K562 (cell line): ENCODE measurements at regions not wholly inside any gene's neighbourhood (a gene's known extent, or its start where the extent isn't known, plus 50 kb on each side); places are given as distances from the start of the nearest gene placed in this dataset.

Experiments used
- ATAC-seq: fragments of 200-7000 bp; cut with Tn5 transposase; 3 replicates; pipeline ENCODE4 v1.9.1; 2020; ENCODE audit warnings: moderate library complexity
- BruUV-seq: library from RNA; stranded (reverse); fragments of 400-500 nt; replicated peaks from 2 replicates; lab custom pipeline; 2021; lab: Mats Ljungman, UMichigan
- CTCF ChIA-PET: fragments of 300-600 bp; formaldehyde crosslinking; extraction: SDS; loops from one replicate; lab custom pipeline; 2021; ENCODE audit warnings: low intra/inter-chr PET ratio; lab: Yijun Ruan, JAX
- POLR2A ChIA-PET: fragments of 300-600, 350-650 bp; sonication (Branson Sonifier 250); formaldehyde crosslinking; extraction: SDS; loops from one replicate; lab custom pipeline; 2021; ENCODE audit warnings: antibody characterized with exemption, inconsistent platforms; lab: Yijun Ruan, JAX
- DNase-seq, 4 experiments: peaks; one replicate each; pipeline versions ENCODE4 v3.0.0 to v3.0.0-alpha.2; 2011 to 2018; ENCODE audit warnings: low spot score in 3 of 4, mixed read lengths in 3 of 4; ENCODE audit errors: extremely low read depth in 1 of 4
- FAIRE-seq: peaks from 2 replicates; lab custom pipeline; 2011; peaks lifted over from hg19 to GRCh38; lab: Jason Lieb, UNC
- H2AFZ ChIP-seq: 2 replicates; pipeline ENCODE4 v1.6.0; 2011; ENCODE audit warnings: low read depth, low read length, control low read depth, inconsistent platforms
- H3K27ac ChIP-seq: fragments of 200-600 bp; 3 replicates; pipeline ENCODE4 v1.8.0; 2011; ENCODE audit warnings: low read depth, mild to moderate bottlenecking, control low read depth, inconsistent platforms, low read length, moderate library complexity, mixed read lengths; ENCODE audit errors: extremely low read depth
- H3K27me3 ChIP-seq, 2 experiments: fragments of 300-600 bp in 1 of 2; 2 replicates in 1 of 2; 3 replicates in 1 of 2; pipeline versions ENCODE4 v1.6.0 to v1.8.0; 2011; ENCODE audit warnings: inconsistent platforms in 2 of 2, low read length in 2 of 2, mild to moderate bottlenecking in 1 of 2, mixed read lengths in 1 of 2, moderate library complexity in 1 of 2; ENCODE audit not compliant: control insufficient read depth in 2 of 2, insufficient read depth in 2 of 2
- H3K36me3 ChIP-seq: fragments of 300-600 bp; 3 replicates; pipeline ENCODE4 v1.8.0; 2011; ENCODE audit warnings: mild to moderate bottlenecking, low read length, inconsistent platforms; ENCODE audit not compliant: control insufficient read depth, insufficient read depth
- H3K4me1 ChIP-seq, 2 experiments: fragments of 200-600 bp in 1 of 2; replicated peaks in 1 of 2; 2 replicates in 1 of 2; 3 replicates in 1 of 2; pipeline versions ENCODE4 v1.5.1 to v1.8.0; 2011; ENCODE audit warnings: inconsistent platforms in 2 of 2, low read length in 2 of 2, mild to moderate bottlenecking in 1 of 2, mixed read lengths in 1 of 2, moderate library complexity in 1 of 2; ENCODE audit not compliant: control insufficient read depth in 2 of 2, insufficient read depth in 2 of 2
- H3K4me2 ChIP-seq: 2 replicates; pipeline ENCODE4 v1.6.1; 2011; ENCODE audit warnings: low read length, control low read depth, inconsistent platforms, mixed read lengths; ENCODE audit not compliant: insufficient read depth
- H3K4me3 ChIP-seq: fragments of 200-600 bp; sonication (generic), shearing (Covaris generic); 2 replicates; pipeline ENCODE4 v1.5.1; 2016; ENCODE audit warnings: control low read depth, inconsistent platforms
- H3K79me2 ChIP-seq: fragments of 200-600 bp; 3 replicates; pipeline ENCODE4 v1.8.0; 2011; ENCODE audit warnings: low read length, inconsistent platforms; ENCODE audit not compliant: control insufficient read depth, insufficient read depth
- H3K9ac ChIP-seq, 2 experiments: 2 replicates each; pipeline versions ENCODE4 v1.6.0 to v1.6.1; 2011; ENCODE audit warnings: low read depth in 2 of 2, low read length in 2 of 2, control low read depth in 1 of 2, inconsistent platforms in 1 of 2, mild to moderate bottlenecking in 1 of 2, mixed read lengths in 1 of 2; ENCODE audit not compliant: insufficient read depth in 1 of 2
- H3K9me1 ChIP-seq: one replicate; pipeline ENCODE4 v1.6.0; 2011; ENCODE audit warnings: inconsistent platforms, mild to moderate bottlenecking, low read length, moderate library complexity; ENCODE audit not compliant: control insufficient read depth, insufficient read depth
- H3K9me3 ChIP-seq: replicated peaks from 2 replicates; pipeline ENCODE4 v1.5.1; 2011; ENCODE audit warnings: low read depth, low read length, inconsistent platforms; ENCODE audit not compliant: control insufficient read depth, insufficient read depth
- H4K20me1 ChIP-seq: replicated peaks from 2 replicates; pipeline ENCODE4 v1.6.1; 2011; ENCODE audit warnings: low read length, inconsistent platforms, mixed read lengths; ENCODE audit not compliant: control insufficient read depth, insufficient read depth
- ETV1 ChIP-seq: fragments of 450-650 bp; conservative IDR thresholded peaks from 2 replicates; pipeline ENCODE4 v1.6.1; 2016; ENCODE audit warnings: missing genetic modification characterization, control low read depth, low read depth, missing compliant biosample characterization
- HCFC1 ChIP-seq: IDR thresholded peaks from 2 replicates; pipeline ENCODE4 v1.6.1; 2012; ENCODE audit warnings: low read depth, low read length, improper control_type of control experiment
- HMGN3 ChIP-seq: IDR thresholded peaks from 2 replicates; pipeline ENCODE4 v1.6.1; 2011; ENCODE audit warnings: borderline replicate concordance, low read depth, mild to moderate bottlenecking, mixed read lengths, low read length; ENCODE audit not compliant: insufficient read length; ENCODE audit errors: extremely low read depth
- PCBP2 ChIP-seq: fragments of 200-400 bp; formaldehyde crosslinking; IDR thresholded peaks from 2 replicates; pipeline ENCODE4 v1.6.1; 2018; ENCODE audit warnings: low read length, low read depth, mild to moderate bottlenecking, moderate library complexity; ENCODE audit not compliant: poor library complexity, severe bottlenecking
- POLR2AphosphoS2 ChIP-seq: IDR thresholded peaks from 2 replicates; pipeline ENCODE4 v1.6.1; 2012; ENCODE audit warnings: low read length, improper control_type of control experiment
- RCOR1 ChIP-seq, 2 experiments: IDR thresholded peaks; 2 replicates each; pipeline ENCODE4 v1.6.1; 2012; ENCODE audit warnings: low read depth in 2 of 2, low read length in 2 of 2, borderline replicate concordance in 1 of 2, improper control_type of control experiment in 1 of 2
- SIRT6 ChIP-seq: IDR thresholded peaks from one replicate; pipeline ENCODE4 v1.6.1; 2012; ENCODE audit warnings: low read depth, mild to moderate bottlenecking, control low read depth, inconsistent platforms, low read length, moderate library complexity
- SRSF3 ChIP-seq: fragments of 200-400 bp; formaldehyde crosslinking; IDR thresholded peaks from 2 replicates; pipeline ENCODE4 v1.6.1; 2016; ENCODE audit warnings: mild to moderate bottlenecking, low read length, moderate library complexity; ENCODE audit not compliant: insufficient read depth
- in situ Hi-C: fragments of 300-500 bp; cut with MboI; formaldehyde crosslinking; loops from 4 replicates; pipeline ENCODE4 v1.15.0; 2018; ENCODE audit warnings: inconsistent platforms, mixed read lengths
- intact Hi-C: fragments of 100-400 bp; cut with micrococcal nuclease; formaldehyde crosslinking; loops from 2 replicates; pipeline ENCODE4 v1.14.2; 2022
- TF ChIP-seq, protein P1 (sequence below): fragments of 450-650 bp; formaldehyde crosslinking; IDR thresholded peaks from 2 replicates; pipeline ENCODE4 v1.4.0; 2020; ENCODE audit warnings: mild to moderate bottlenecking, moderate library complexity
- TF ChIP-seq, protein P2 (sequence below): fragments of 450-650 bp; formaldehyde crosslinking; conservative IDR thresholded peaks from 2 replicates; pipeline ENCODE4 v1.4.0; 2022; ENCODE audit warnings: mild to moderate bottlenecking, missing genetic modification characterization
- TF ChIP-seq, protein P3 (sequence below): fragments of 250-450 bp; sonication (Bioruptor Pico); IDR thresholded peaks from 2 replicates; pipeline ENCODE4 v1.6.1; 2021; ENCODE audit warnings: mild to moderate bottlenecking

DNA sequence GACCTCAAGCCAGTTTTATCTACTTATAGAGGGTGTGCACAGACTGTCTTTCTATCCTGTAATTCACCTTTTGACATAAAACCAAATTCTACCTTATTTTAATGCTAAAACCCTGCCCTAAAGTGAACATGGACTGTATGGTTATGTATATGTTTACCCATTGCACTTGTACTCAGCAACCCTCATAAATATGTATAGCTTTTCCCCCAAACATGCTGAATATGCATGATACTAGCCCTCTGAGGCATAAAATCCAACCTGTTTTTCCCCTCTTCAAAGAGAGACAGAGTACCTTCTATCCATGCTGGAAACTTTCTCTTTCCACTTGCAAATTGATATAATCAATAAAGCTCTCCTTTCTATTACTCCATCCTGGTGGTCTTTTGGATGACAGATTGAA is 267.9 kb upstream of the BMP2 start:
- Histone ChIP-seq H4K20me1 (no peaks in the 10 kb centered on the region), H3K79me2 (no peaks in the 10 kb centered on the region), H3K4me3 (no peak overlapping the region), H3K27ac (no peak overlapping the region), H3K27me3 (no peaks in the 10 kb centered on the region), H3K36me3 (no peaks in the 10 kb centered on the region), H3K9ac (no peak overlapping the region)
- in situ Hi-C loops: no loop called here
- CTCF ChIA-PET: no interaction called here
- ATAC-seq: no peak
- no peak for TF ChIP-seq HCFC1
- TF ChIP-seq, protein P1, sequence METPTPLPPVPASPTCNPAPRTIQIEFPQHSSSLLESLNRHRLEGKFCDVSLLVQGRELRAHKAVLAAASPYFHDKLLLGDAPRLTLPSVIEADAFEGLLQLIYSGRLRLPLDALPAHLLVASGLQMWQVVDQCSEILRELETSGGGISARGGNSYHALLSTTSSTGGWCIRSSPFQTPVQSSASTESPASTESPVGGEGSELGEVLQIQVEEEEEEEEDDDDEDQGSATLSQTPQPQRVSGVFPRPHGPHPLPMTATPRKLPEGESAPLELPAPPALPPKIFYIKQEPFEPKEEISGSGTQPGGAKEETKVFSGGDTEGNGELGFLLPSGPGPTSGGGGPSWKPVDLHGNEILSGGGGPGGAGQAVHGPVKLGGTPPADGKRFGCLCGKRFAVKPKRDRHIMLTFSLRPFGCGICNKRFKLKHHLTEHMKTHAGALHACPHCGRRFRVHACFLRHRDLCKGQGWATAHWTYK (CRISPR knock-in tag): no peak
- TF ChIP-seq HMGN3: no peak
- TF ChIP-seq, protein P2, sequence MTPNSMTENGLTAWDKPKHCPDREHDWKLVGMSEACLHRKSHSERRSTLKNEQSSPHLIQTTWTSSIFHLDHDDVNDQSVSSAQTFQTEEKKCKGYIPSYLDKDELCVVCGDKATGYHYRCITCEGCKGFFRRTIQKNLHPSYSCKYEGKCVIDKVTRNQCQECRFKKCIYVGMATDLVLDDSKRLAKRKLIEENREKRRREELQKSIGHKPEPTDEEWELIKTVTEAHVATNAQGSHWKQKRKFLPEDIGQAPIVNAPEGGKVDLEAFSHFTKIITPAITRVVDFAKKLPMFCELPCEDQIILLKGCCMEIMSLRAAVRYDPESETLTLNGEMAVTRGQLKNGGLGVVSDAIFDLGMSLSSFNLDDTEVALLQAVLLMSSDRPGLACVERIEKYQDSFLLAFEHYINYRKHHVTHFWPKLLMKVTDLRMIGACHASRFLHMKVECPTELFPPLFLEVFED (CRISPR knock-in tag): no peak
- TF ChIP-seq, protein P3, sequence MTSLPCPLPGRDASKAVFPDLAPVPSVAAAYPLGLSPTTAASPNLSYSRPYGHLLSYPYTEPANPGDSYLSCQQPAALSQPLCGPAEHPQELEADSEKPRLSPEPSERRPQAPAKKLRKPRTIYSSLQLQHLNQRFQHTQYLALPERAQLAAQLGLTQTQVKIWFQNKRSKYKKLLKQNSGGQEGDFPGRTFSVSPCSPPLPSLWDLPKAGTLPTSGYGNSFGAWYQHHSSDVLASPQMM: no peak
- no peak for TF ChIP-seq RCOR1 (IDR thresholded peaks at IDR 0.05; ENCODE audit: borderline replicate concordance in 1 of 2, low read depth in 2 of 2, low read length in 2 of 2)
- no peak for TF ChIP-seq SRSF3
- TF ChIP-seq ETV1 (tag): no peak
- TF ChIP-seq POLR2AphosphoS2: no peak
- TF ChIP-seq SIRT6: no peak
- no peak for TF ChIP-seq PCBP2
- TF ChIP-seq, all 486 proteins: peak for 0
- no peaks in the 10 kb centered on the region for H3K9me1 ChIP-seq
- DNase-seq (no peak), FAIRE-seq (no peak)
- intact Hi-C loops: no loop called here
- no peaks in the 10 kb centered on the region for H3K9me3 ChIP-seq
- H3K4me2 ChIP-seq: no peak overlapping the region
- no peak overlapping the region for H2AFZ ChIP-seq
- no peaks in the 10 kb centered on the region for H3K4me1 ChIP-seq
- no TSS peak for BruUV-seq
- POLR2A ChIA-PET: no interaction called here
